Putamen (tissue), 1 donor: ENCODE measurements at regions not wholly inside any gene's neighbourhood (a gene's known extent, or its start where the extent isn't known, plus 50 kb on each side); places are given as distances from the start of the nearest gene placed in this dataset.
A peak's percentile ranks its signal among the peaks of the same experiment; 100 is the strongest.

Source experiments
- DNase-seq: peaks from one replicate; pipeline ENCODE4 v3.0.0-alpha.2; 2016; ENCODE audit warnings: low spot score

- DNase-seq: no peak
Observed at GRCh38 chr10:83250396-83250795, 888.9 kb upstream of the GHITM start.

DNA sequence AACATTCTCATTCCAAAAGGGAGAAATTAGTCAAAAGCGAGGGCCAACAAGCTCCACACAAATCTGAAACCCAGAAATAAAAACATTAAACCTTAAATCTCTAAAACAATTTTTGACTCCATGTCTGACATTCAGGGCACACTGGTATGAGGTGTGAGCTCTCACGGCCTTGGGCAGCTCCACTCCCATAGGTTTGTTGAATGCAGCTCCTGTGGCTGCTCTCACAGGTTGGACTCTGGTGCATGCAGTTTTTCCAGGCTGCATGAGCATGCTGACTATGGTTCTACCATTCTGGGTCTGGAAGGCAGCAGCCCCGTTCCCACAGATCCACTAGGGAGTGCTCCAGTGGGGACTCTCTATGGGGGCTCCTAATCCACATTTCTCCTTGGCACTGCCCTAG, 887.1 kb upstream of the GHITM start:
- DNase-seq: no peak

GRCh38 chr10:83252596-83252995, 886.7 kb upstream of the GHITM start:
- no peak for DNase-seq

GRCh38 chr10:83253011-83253671, 886.2 kb upstream of the GHITM start:
- DNase-seq: no peak

GRCh38 chr10:83254698-83255097, 884.6 kb upstream of the GHITM start:
- no peak for DNase-seq

- no peak for DNase-seq
Observed at GRCh38 chr10:83262434-83262833, 876.9 kb upstream of the GHITM start.

DNA sequence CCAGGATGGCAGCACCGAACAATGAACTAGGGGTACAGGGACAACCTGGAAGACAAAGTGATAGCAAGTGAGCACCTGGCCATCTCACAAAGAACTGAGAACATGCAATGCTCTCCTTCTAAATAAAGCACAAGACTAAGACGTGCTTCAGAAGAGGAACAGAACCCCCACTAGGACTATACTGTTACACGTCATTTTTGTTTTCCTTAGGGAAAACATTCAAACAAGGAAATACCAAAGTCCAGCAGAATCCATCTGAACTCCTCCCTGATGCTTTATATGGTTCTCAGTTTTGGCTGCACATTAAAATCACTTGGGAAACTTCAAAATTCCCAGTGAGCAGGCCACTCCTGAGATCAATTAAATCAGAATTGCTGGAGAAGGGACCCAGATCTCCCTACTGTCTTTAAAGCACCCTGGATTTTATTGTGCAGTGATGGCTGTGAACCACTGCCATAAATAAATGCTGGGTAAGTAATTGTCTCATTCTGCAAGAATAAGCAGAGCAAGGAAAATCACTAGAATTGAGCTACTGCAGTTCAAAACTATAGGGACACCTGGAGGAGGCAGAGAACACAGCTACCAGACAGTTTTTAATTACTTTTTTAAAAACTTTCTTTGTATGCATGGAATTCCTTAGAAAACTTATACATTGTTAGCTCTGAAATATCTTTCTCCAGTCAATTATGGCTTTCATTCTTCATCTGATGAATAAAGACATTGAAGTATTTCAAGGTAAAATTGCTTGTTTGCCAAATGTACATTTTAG, 866.5 kb upstream of the GHITM start:
- no peak for DNase-seq

GRCh38 chr10:83274088-83274487, 865.2 kb upstream of the GHITM start:
- no peak for DNase-seq

- DNase-seq: no peak
Observed at GRCh38 chr10:83276971-83277370, 862.3 kb upstream of the GHITM start.

- DNase-seq: no peak
Observed at GRCh38 chr10:83283151-83283550, 856.2 kb upstream of the GHITM start.

DNA sequence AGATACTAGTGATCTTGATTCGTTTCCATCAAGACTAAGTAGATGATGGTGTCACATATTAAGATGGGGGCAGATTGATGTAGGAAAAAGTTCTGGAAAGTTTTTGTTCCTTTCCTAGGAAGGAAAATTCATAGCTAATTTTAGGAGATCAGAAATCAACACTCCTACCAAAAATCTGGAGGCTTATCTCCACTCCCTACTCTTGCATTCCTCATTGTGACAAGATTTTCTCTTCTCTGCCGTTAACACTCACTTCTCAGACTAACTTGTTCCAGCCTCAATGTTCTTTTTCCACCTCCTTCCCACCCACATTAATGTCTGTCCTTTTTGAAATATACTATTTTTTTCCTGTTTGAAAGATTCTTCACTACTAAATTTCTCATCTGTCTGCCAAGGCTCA, 851.9 kb upstream of the GHITM start:
- DNase-seq: peak; percentile 57

DNA sequence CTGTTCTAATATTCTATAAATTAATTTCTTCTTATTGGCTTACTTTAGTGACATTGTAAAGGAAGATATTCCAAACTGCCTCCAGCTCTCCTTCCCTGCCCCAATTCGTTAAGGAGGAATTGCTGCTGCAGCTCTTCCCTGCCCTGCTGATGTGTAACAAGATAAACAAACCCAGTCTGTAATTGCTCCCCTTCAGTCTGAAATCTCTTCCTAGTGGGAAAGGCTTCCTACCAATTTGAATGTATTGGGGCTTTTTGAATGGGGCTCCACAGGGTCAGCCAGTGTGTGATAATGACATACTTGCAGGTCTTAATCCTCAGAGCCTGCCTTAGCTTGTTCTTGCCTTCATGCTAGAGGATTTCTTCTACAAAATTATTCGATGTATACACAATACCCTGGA, 849.9 kb upstream of the GHITM start:
- DNase-seq: no peak

GRCh38 chr10:83289948-83290347, 849.4 kb upstream of the GHITM start:
- DNase-seq: no peak

- DNase-seq: no peak
Observed at GRCh38 chr10:83301732-83302131, 837.6 kb upstream of the GHITM start.

- DNase-seq: no peak
Observed at GRCh38 chr10:83302623-83303022, 836.7 kb upstream of the GHITM start.

GRCh38 chr10:83310688-83311087, 828.6 kb upstream of the GHITM start:
- DNase-seq: no peak

DNA sequence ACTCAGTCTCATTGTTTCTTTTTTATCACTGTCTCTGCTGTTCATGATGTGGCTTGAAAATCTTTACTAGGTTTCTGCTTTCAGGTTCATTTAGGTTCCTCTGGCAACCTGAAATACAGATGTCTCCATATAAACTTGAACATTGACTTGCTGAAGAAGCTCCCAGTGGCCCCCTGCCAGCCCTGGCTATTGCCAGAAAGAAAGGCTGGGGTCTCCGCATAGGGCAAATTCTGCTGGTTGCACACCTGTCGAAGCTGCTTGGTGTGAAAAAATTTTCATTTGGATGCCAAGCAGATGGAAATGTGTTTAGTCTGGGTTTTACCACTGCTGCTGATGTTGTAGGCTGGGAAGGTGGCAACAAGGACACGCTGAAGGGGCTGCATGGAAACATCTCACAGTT, 826.7 kb upstream of the GHITM start:
- DNase-seq: no peak

DNA sequence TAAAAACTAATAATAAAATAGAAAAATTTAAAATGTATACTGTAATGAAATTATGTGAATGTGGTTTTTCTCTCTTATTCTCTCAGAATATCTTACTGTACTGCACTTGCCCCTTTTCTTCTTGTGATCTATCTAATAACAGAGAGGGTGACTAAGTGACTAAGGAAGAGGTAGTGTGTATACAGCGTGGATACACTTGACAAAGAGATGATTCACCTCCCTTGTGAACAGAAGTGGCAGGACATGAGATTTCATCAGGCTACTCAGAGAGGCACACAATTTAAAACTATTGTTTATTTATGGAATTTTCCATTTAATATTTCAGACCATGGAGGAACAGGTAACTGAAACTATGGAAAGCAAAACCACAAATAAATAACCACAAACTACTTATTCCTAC, 806.6 kb upstream of the GHITM start:
- no peak for DNase-seq

- DNase-seq: no peak
Observed at GRCh38 chr10:83333566-83333965, 805.7 kb upstream of the GHITM start.

- no peak for DNase-seq
Observed at GRCh38 chr10:83343676-83344075, 795.6 kb upstream of the GHITM start.

DNA sequence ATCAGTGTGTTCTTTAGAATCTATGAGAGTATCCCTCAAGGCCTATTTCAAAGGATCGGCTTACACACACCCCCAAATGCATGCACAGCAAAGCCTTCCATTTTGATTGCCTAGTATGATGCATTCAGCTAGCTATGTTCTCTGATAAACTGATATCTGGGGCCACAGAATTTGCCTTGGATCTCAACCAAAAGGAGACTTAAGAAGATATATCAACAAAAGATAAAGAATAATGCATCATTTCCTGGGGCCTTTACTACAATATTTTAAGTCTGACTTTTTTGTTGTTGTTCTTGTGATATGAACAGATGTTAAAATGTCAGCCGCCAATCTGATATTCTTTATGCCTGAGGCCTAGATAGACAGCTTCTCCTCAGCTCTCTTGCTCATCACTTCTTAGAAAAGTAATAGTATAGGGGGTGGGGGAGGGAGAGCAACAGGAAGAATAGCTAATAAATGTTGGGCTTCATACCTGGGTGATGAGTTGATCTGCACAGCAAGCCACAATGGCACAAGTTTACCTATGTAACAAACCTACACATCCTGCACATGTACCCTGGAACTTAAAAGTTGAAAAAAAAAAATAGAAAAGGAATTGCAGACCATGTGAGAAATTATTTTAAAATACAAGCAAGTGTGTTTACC, 792.9 kb upstream of the GHITM start:
- DNase-seq: no peak

- DNase-seq: no peak
Observed at GRCh38 chr10:83352588-83352987, 786.7 kb upstream of the GHITM start.

DNA sequence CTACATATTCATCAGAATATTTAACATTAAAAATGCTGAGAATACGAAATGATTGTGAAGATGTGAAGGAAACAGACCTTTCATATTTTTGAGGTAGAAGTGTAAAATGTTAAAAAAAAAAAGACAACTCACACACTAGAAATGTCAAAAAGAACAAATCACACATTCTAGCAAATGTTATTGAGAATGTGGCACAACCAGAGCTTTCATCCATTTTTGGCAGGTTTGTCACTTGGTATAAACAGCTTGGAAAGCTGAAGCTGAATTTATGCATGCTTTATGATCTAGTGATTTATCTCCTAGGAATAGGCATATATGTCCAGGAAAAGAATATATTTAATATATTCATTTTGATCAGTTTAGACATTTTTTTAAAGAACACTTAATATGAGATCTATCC, 784.9 kb upstream of the GHITM start:
- DNase-seq: no peak
